ENCODE measurements at regions not wholly inside any gene's neighbourhood (a gene's known extent, or its start where the extent isn't known, plus 50 kb on each side); places are given as distances from the start of the nearest gene placed in this dataset.
"Not testable (repeated sequence)": the region's sequence is repeated elsewhere in the genome, so short reads cannot be mapped to it uniquely, and the experiment has no call there.

- DNase-seq, result not testable (repeated sequence)
Measured at GRCh38 chr1:83365320-83365719, 633.6 kb downstream of the TTLL7 start.

GRCh38 chr1:83345375-83345774 is 653.6 kb downstream of the TTLL7 start:
- not testable (repeated sequence) for DNase-seq

GRCh38 chr1:83343767-83344166 is 655.2 kb downstream of the TTLL7 start:
- DNase-seq, result not testable (repeated sequence)

GRCh38 chr1:83342995-83343394 is 655.9 kb downstream of the TTLL7 start:
- DNase-seq, result not testable (repeated sequence)

- not testable (repeated sequence) for DNase-seq
Measured at GRCh38 chr1:83332308-83332707, 666.6 kb downstream of the TTLL7 start.

- no peak for DNase-seq
Measured at GRCh38 chr1:83318366-83318765, 680.6 kb downstream of the TTLL7 start.

- DNase-seq, result not testable (repeated sequence)
Measured at GRCh38 chr1:83315446-83315845, 683.5 kb downstream of the TTLL7 start.

GRCh38 chr1:83310161-83310560 is 688.8 kb downstream of the TTLL7 start:
- not testable (repeated sequence) for DNase-seq

GRCh38 chr1:83309035-83309434 is 689.9 kb downstream of the TTLL7 start:
- DNase-seq, result not testable (repeated sequence)

GRCh38 chr1:83306811-83307210 is 692.1 kb downstream of the TTLL7 start:
- not testable (repeated sequence) for DNase-seq

- not testable (repeated sequence) for DNase-seq
Measured at GRCh38 chr1:83295594-83295993, 703.3 kb downstream of the TTLL7 start.

- DNase-seq, result not testable (repeated sequence)
Measured at GRCh38 chr1:83287391-83287790, 711.5 kb downstream of the TTLL7 start.

GRCh38 chr1:83274656-83275055 is 724.3 kb downstream of the TTLL7 start:
- not testable (repeated sequence) for DNase-seq

GRCh38 chr1:83272484-83272883 is 726.4 kb downstream of the TTLL7 start:
- not testable (repeated sequence) for DNase-seq

- not testable (repeated sequence) for DNase-seq
Measured at GRCh38 chr1:83271834-83272233, 727.1 kb downstream of the TTLL7 start.

GRCh38 chr1:83270801-83271200 is 728.1 kb downstream of the TTLL7 start:
- DNase-seq, result not testable (repeated sequence)

GRCh38 chr1:83263808-83264207 is 735.1 kb downstream of the TTLL7 start:
- not testable (repeated sequence) for DNase-seq

GRCh38 chr1:83251687-83252086 is 747.2 kb downstream of the TTLL7 start:
- DNase-seq, result not testable (repeated sequence)

- DNase-seq, result not testable (repeated sequence)
Measured at GRCh38 chr1:83246780-83247179, 752.2 kb downstream of the TTLL7 start.

GRCh38 chr1:83244832-83245231 is 754.1 kb downstream of the TTLL7 start:
- not testable (repeated sequence) for DNase-seq

- DNase-seq, result not testable (repeated sequence)
Measured at GRCh38 chr1:83239568-83239967, 759.4 kb downstream of the TTLL7 start.

GRCh38 chr1:83238654-83239053 is 760.3 kb downstream of the TTLL7 start:
- not testable (repeated sequence) for DNase-seq

GRCh38 chr1:83219788-83220187 is 779.1 kb downstream of the TTLL7 start:
- DNase-seq, result not testable (repeated sequence)

GRCh38 chr1:83218036-83218716 is 780.8 kb downstream of the TTLL7 start:
- DNase-seq, result not testable (repeated sequence)

GRCh38 chr1:83214317-83214716 is 784.6 kb downstream of the TTLL7 start:
- not testable (repeated sequence) for DNase-seq

All from NCI-H2107 (cell line).